ENCODE measurements at regions not wholly inside any gene's neighbourhood (a gene's known extent, or its start where the extent isn't known, plus 50 kb on each side); places are given as distances from the start of the nearest gene placed in this dataset.

- intact Hi-C loops (cut with micrococcal nuclease) = no loop called here
- DNase-seq = no peak
- H3K36me3 Mint-ChIP-seq = no peaks in the 10 kb centered on the region
- H3K9me3 Mint-ChIP-seq = no peaks in the 10 kb centered on the region
- H3K27me3 Mint-ChIP-seq = no peaks in the 10 kb centered on the region
- no peak overlapping the region for H3K27ac Mint-ChIP-seq
- H3K4me1 Mint-ChIP-seq (ENCODE audit: low read depth) = no peaks in the 10 kb centered on the region
- ChIA-PET CTCF (interaction anchor here (0.6 kb wide), 1 partner anchor 150 kb away, joined by 4 read pairs; no protein-coding TSS in a partner anchor), POLR2A (interaction anchor here (0.6 kb wide), 1 partner anchor 368 kb away, joined by 3 read pairs; no protein-coding TSS in a partner anchor)
- no peak overlapping the region for H3K4me3 Mint-ChIP-seq
Measured at GRCh38 chr6:34617231-34617630, 61.1 kb upstream of the SPDEF start.

DNA sequence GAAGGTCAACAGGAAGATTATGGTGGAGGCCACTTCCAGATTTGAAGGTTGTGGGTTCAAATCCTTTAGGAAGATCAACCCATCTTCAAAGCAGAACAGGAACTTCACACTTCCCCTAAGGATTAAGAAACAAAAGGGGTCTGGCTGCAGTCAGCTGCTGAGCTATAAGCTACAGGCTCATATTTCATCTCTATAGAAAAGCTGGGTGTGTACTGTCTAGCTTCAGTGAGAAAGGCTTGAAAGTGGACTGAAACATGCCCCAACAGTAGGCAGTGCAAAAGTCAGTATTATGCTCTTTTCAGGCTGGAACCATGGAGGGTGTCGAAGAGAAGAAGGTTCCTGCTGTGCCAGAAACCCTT is 60.1 kb upstream of the SPDEF start:
- Mint-ChIP-seq H3K36me3 (no peaks in the 10 kb centered on the region), H3K9me3 (no peaks in the 10 kb centered on the region), H3K27ac (no peak overlapping the region), H3K27me3 (no peaks in the 10 kb centered on the region), H3K4me3 (no peak overlapping the region), H3K4me1 (ENCODE audit: low read depth) (peaks cover under 1% of the 10 kb centered on the region)
- intact Hi-C loops (cut with micrococcal nuclease) = no loop called here
- POLR2A ChIA-PET = no interaction called here
- no peak for DNase-seq
- CTCF ChIA-PET = interaction anchor here (0.6 kb wide), 1 partner anchor 65 kb away, joined by 3 read pairs; no protein-coding TSS in a partner anchor

GRCh38 chr6:34615574-34616226 is 59.6 kb upstream of the SPDEF start:
- no peaks in the 10 kb centered on the region for H3K36me3 Mint-ChIP-seq

GRCh38 chr6:34610819-34611477 is 54.8 kb upstream of the SPDEF start:
- Mint-ChIP-seq H3K27ac (no peak overlapping the region), H3K4me1 (ENCODE audit: low read depth) (peaks cover 15% of the 10 kb centered on the region), H3K36me3 (peaks cover 9% of the 10 kb centered on the region), H3K27me3 (no peaks in the 10 kb centered on the region), H3K9me3 (no peaks in the 10 kb centered on the region), H3K4me3 (no peak overlapping the region)
- CTCF ChIA-PET = interaction anchor here (1.0 to 7.3 kb wide), 9 partner anchors 9 to 448 kb away, joined by 3 to 170 read pairs (median 8); partner anchors contain the start of genes PACSIN1 and SMIM29
- intact Hi-C loops (cut with micrococcal nuclease) = no loop called here
- POLR2A ChIA-PET = interaction anchor here (1.0 kb wide), 1 partner anchor 11 kb away, joined by 3 read pairs; no protein-coding TSS in a partner anchor
- no peak for DNase-seq

More at GRCh38 chr6:34615574-34616226, 59.6 kb upstream of the SPDEF start:
- peaks cover 2% of the 10 kb centered on the region for H3K4me1 Mint-ChIP-seq (ENCODE audit: low read depth)
- DNase-seq = no peak
- H3K4me3 Mint-ChIP-seq = no peak overlapping the region
- ChIA-PET POLR2A (no interaction called here), CTCF (no interaction called here)
- no peak overlapping the region for H3K27ac Mint-ChIP-seq
- no peaks in the 10 kb centered on the region for H3K27me3 Mint-ChIP-seq
- intact Hi-C loops (cut with micrococcal nuclease) = no loop called here
- no peaks in the 10 kb centered on the region for H3K9me3 Mint-ChIP-seq

DNA sequence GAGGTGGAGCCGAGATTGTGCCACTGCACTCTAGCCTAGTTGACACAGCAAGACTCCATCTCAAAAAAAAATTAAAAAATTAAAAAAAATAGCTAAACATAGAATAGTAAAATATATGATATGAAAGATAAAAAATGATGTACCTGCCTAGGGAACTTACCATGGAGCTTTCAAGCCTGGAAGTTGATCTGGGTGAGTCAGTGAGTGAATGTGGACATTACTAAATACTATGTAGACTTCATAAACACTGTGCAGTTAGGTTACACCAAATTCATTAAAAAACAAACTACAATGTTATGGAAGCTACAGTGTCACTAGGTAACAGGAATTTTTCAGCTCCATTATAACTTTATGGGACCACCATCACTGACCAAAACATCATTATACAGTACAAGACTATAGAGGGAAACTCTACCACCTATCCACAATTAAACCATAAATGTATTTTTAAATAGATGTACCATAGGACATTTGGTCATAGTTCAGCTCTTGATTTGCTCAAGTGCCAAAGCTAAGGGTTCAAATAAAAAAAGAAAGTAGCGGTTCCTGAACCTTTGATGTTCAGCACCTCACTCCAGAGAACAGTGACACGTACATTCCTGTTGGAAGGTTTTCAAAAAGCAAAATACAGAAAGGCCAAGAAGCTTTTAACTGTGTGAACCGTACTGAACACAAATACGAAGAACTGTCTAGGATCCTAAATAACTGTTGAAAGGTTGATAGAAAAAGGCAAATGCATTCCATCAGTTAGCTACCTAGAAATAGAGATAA is 52.4 kb upstream of the SPDEF start:
- intact Hi-C loops (cut with micrococcal nuclease) = loop anchor here (1.0 to 10.0 kb wide), 4 partner anchors 81 to 424 kb away; partner anchors contain the start of gene SMIM29
- no peak overlapping the region for H3K27ac Mint-ChIP-seq
- peaks cover 17% of the 10 kb centered on the region for H3K36me3 Mint-ChIP-seq
- DNase-seq = no peak
- H3K4me3 Mint-ChIP-seq = no peak overlapping the region
- H3K4me1 Mint-ChIP-seq (ENCODE audit: low read depth) = peaks cover 15% of the 10 kb centered on the region
- no peaks in the 10 kb centered on the region for H3K27me3 Mint-ChIP-seq
- CTCF ChIA-PET = interaction anchor here (0.6 to 7.3 kb wide), 22 partner anchors 10 to 445 kb away, joined by 3 to 170 read pairs (median 4); partner anchors contain the start of genes ILRUN, PACSIN1 and SMIM29
- H3K9me3 Mint-ChIP-seq = no peaks in the 10 kb centered on the region
- POLR2A ChIA-PET = interaction anchor here (0.9 to 1.2 kb wide), 3 partner anchors 148 to 182 kb away, joined by 3 to 4 read pairs (median 3); partner anchors contain the start of gene RPS10

- ChIA-PET POLR2A (no interaction called here), CTCF (interaction anchor here (1.3 to 7.3 kb wide), 2 partner anchors 145 to 443 kb away, joined by 3 to 170 read pairs; partner anchors contain the start of gene PACSIN1)
Measured at GRCh38 chr6:34606477-34607265, 50.5 kb upstream of the SPDEF start.

More at GRCh38 chr6:34606477-34607265, 50.5 kb upstream of the SPDEF start:
- H3K36me3 Mint-ChIP-seq = peaks cover 19% of the 10 kb centered on the region
- no peak for DNase-seq
- H3K4me3 Mint-ChIP-seq = no peak overlapping the region
- peaks cover 21% of the 10 kb centered on the region for H3K4me1 Mint-ChIP-seq (ENCODE audit: low read depth)
- no peaks in the 10 kb centered on the region for H3K27me3 Mint-ChIP-seq
- H3K9me3 Mint-ChIP-seq = no peaks in the 10 kb centered on the region
- H3K27ac Mint-ChIP-seq = no peak overlapping the region
- intact Hi-C loops (cut with micrococcal nuclease) = loop anchor here (10.0 kb wide), 1 partner anchor 422 kb away; no protein-coding TSS in a partner anchor

Measured in activated CD4-positive, alpha-beta memory T cell treated with anti-CD3 and anti-CD28 coated beads for 36 hours (primary cell).